ENCODE measurements at regions not wholly inside any gene's neighbourhood (a gene's known extent, or its start where the extent isn't known, plus 50 kb on each side); places are given as distances from the start of the nearest gene placed in this dataset.

DNA sequence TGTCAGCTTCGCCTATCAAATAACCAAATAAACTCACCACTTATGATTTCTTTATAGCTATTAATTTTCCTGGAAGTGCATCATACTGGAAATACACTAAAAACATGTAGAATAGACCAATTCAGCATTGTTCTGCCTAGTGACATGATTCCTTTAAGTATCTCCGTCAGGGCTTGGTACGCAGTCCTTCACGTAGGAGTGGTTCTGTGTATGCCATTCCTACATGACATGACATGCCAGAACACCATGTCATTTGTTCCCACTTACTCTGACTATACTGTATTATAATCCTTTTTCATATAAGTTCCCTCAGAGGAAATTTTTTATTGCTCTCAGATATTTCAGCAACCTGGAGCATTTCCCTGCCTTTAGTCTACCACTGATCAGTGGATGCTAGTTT is 230.7 kb upstream of the EPHA3 start:
- Histone ChIP-seq H3K4me1 (replicated peaks in 1 of 4; ENCODE audit: control insufficient read depth in 3 of 4, insufficient read depth in 4 of 4, low read length in 3 of 4) (no peaks in the 10 kb centered on the region), H3K79me1 (ENCODE audit: low read depth, low read length) (no peaks in the 10 kb centered on the region), H4K8ac (ENCODE audit: extremely low read depth, insufficient read depth, low read length) (no peak overlapping the region), H3K4me3 (ENCODE audit: extremely low read depth in 1 of 4, insufficient read depth in 2 of 4, low read depth in 3 of 4, low read length in 4 of 4) (no peak overlapping the region), H3K9me3 (ENCODE audit: insufficient read depth in 2 of 2, low read depth in 1 of 2, low read length in 1 of 2) (no peaks in the 10 kb centered on the region), H3K4me2 (ENCODE audit: insufficient read depth in 1 of 2, low read depth in 2 of 2, low read length in 2 of 2) (no peak overlapping the region), H3K36me3 (ENCODE audit: control insufficient read depth in 2 of 4, insufficient read depth in 4 of 4, low read length in 3 of 4) (no peaks in the 10 kb centered on the region), H3K27ac (ENCODE audit: low read depth, low read length) (no peak overlapping the region), H2AK5ac (ENCODE audit: low read depth, low read length) (no peak overlapping the region), H3K18ac (ENCODE audit: extremely low read depth, low read length) (no peak overlapping the region), H3K4ac (replicated peaks; ENCODE audit: insufficient read length, low read depth, low read length) (no peak overlapping the region), H3K23ac (ENCODE audit: insufficient read length) (no peak overlapping the region), H3K23me2 (ENCODE audit: low read depth, low read length) (no peaks in the 10 kb centered on the region; the same call in 1 of the 2 replicates), H2BK120ac (replicated peaks; ENCODE audit: low read depth, low read length) (no peak overlapping the region), H2AFZ (ENCODE audit: low read length) (no peak overlapping the region), H2BK12ac (ENCODE audit: low read depth, low read length) (no peak overlapping the region), H2BK5ac (ENCODE audit: low read depth, low read length) (no peak overlapping the region), H3K27me3 (replicated peaks in 1 of 4; ENCODE audit: control insufficient read depth in 3 of 4, extremely low read depth in 1 of 4, insufficient read depth in 3 of 4, low read length in 3 of 4) (no peaks in the 10 kb centered on the region), H3K14ac (ENCODE audit: insufficient read length) (no peak overlapping the region), H3K56ac (replicated peaks; ENCODE audit: insufficient read length, low read depth, low read length) (no peak overlapping the region), H2BK15ac (ENCODE audit: low read length) (no peak overlapping the region), H4K20me1 (replicated peaks in 1 of 2; ENCODE audit: control insufficient read depth in 1 of 2, insufficient read depth in 2 of 2, low read length in 2 of 2) (no peaks in the 10 kb centered on the region), H4K91ac (replicated peaks; ENCODE audit: insufficient read length, low read length) (no peak overlapping the region), H3K79me2 (ENCODE audit: control insufficient read depth in 1 of 2, insufficient read depth in 2 of 2, low read length in 2 of 2) (no peaks in the 10 kb centered on the region), H3K9ac (replicated peaks in 1 of 4; ENCODE audit: extremely low read depth in 1 of 4, low read depth in 3 of 4, low read length in 3 of 4) (no peak overlapping the region), H4K5ac (ENCODE audit: insufficient read length, low read depth, low read length) (no peak overlapping the region), H2BK20ac (ENCODE audit: low read length) (no peak overlapping the region)
- WGBS, 2 experiments (ENCODE audit: extremely low coverage in 1 of 2, insufficient coverage in 1 of 2, insufficient read length in 1 of 2, insufficient replicate concordance in 2 of 2, low coverage in 1 of 2, low lambda C conversion rate in 2 of 2, missing lambda C conversion rate in 1 of 2) = 84% methylated on average over 4 of the region's 4 CpGs; no CpG with 5 or more reads in 1 of the 2 experiments
- FAIRE-seq = no peak
- TF ChIP-seq CBX8 (IDR thresholded peaks at IDR 0.05; ENCODE audit: borderline replicate concordance, low read depth, low read length) (no peak), TBP (IDR thresholded peaks at IDR 0.05; ENCODE audit: low read depth, low read length) (no peak), SIX5 (IDR thresholded peaks at IDR 0.05; ENCODE audit: low read depth, low read length) (no peak), ZNF274 (IDR thresholded peaks at IDR 0.05; ENCODE audit: borderline replicate concordance, extremely low read depth, low read length) (no peak), KDM5A (IDR thresholded peaks at IDR 0.05; ENCODE audit: low read length) (no peak), YY1 (IDR thresholded peaks at IDR 0.05; ENCODE audit: low read depth, low read length) (no peak), GTF2F1 (IDR thresholded peaks at IDR 0.05; ENCODE audit: borderline replicate concordance, low read depth, low read length) (no peak)
- TF ChIP-seq, protein P1, sequence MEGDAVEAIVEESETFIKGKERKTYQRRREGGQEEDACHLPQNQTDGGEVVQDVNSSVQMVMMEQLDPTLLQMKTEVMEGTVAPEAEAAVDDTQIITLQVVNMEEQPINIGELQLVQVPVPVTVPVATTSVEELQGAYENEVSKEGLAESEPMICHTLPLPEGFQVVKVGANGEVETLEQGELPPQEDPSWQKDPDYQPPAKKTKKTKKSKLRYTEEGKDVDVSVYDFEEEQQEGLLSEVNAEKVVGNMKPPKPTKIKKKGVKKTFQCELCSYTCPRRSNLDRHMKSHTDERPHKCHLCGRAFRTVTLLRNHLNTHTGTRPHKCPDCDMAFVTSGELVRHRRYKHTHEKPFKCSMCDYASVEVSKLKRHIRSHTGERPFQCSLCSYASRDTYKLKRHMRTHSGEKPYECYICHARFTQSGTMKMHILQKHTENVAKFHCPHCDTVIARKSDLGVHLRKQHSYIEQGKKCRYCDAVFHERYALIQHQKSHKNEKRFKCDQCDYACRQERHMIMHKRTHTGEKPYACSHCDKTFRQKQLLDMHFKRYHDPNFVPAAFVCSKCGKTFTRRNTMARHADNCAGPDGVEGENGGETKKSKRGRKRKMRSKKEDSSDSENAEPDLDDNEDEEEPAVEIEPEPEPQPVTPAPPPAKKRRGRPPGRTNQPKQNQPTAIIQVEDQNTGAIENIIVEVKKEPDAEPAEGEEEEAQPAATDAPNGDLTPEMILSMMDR (IDR thresholded peaks at IDR 0.05; ENCODE audit: control extremely low read depth in 1 of 3, insufficient read depth in 1 of 3, low read depth in 1 of 3, low read length in 3 of 3) = no peak
- TF ChIP-seq, protein P2, sequence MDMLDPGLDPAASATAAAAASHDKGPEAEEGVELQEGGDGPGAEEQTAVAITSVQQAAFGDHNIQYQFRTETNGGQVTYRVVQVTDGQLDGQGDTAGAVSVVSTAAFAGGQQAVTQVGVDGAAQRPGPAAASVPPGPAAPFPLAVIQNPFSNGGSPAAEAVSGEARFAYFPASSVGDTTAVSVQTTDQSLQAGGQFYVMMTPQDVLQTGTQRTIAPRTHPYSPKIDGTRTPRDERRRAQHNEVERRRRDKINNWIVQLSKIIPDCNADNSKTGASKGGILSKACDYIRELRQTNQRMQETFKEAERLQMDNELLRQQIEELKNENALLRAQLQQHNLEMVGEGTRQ (IDR thresholded peaks at IDR 0.05; ENCODE audit: low read length) = no peak
- ChIA-PET POLR2A (ENCODE audit: partially characterized antibody) (no interaction called here), CTCF (ENCODE audit: partially characterized antibody) (no interaction called here)
- no peak for DNase-seq (ENCODE audit: low read depth in 1 of 2, low spot score in 2 of 2)

Measured in H1 (cell line).